Endothelial cell of umbilical vein (primary cell): ENCODE measurements at regions not wholly inside any gene's neighbourhood (a gene's known extent, or its start where the extent isn't known, plus 50 kb on each side); places are given as distances from the start of the nearest gene placed in this dataset.

Experiments used
- CTCF ChIP-seq, 2 donors: IDR thresholded peaks; 1 replicate in 1 of 2; 2 replicates in 1 of 2; pipeline ENCODE4 v1.5.1; 2011; ENCODE audit warnings: low read length in 2 of 2, mild to moderate bottlenecking in 2 of 2, moderate library complexity in 2 of 2, control low read depth in 1 of 2, inconsistent platforms in 1 of 2, low read depth in 1 of 2; ENCODE audit not compliant: insufficient read depth in 1 of 2; ENCODE audit errors: extremely low read depth in 1 of 2
- EZH2 ChIP-seq: IDR thresholded peaks from 2 replicates; pipeline ENCODE4 v1.6.1; 2012; ENCODE audit warnings: borderline replicate concordance, low read depth, mild to moderate bottlenecking, moderate library complexity, low read length, inconsistent platforms; ENCODE audit not compliant: severe bottlenecking
- GATA2 ChIP-seq: IDR thresholded peaks from 2 replicates; pipeline ENCODE4 v1.7.0; 2011; ENCODE audit warnings: low read depth, mild to moderate bottlenecking, moderate library complexity, mixed read lengths, low read length; ENCODE audit not compliant: insufficient read length, insufficient read depth
- JUN ChIP-seq: IDR thresholded peaks from 2 replicates; pipeline ENCODE4 v1.6.1; 2011; ENCODE audit warnings: borderline replicate concordance, low read depth; ENCODE audit not compliant: insufficient read length, insufficient read depth
- MAX ChIP-seq: IDR thresholded peaks from 2 replicates; pipeline ENCODE4 v1.6.1; 2011; ENCODE audit not compliant: insufficient read depth, insufficient read length
- MYC ChIP-seq: IDR thresholded peaks from one replicate; pipeline ENCODE4 v1.6.1; 2011; ENCODE audit warnings: mild to moderate bottlenecking, low read depth, low read length
- POLR2A ChIP-seq: IDR thresholded peaks from 2 replicates; pipeline ENCODE4 v1.6.1; 2012; ENCODE audit warnings: low read depth, mild to moderate bottlenecking, control low read depth, low read length
- POLR2AphosphoS5 ChIP-seq: IDR thresholded peaks from 2 replicates; pipeline ENCODE4 v1.6.1; 2012; ENCODE audit warnings: low read depth, mild to moderate bottlenecking, control low read depth, low read length, moderate library complexity; ENCODE audit not compliant: insufficient read depth

GRCh38 chr10:56104923-56105322 is 256.1 kb downstream of the ZWINT start:
- no peak for TF ChIP-seq MAX
- TF ChIP-seq POLR2A, result no peak
- TF ChIP-seq EZH2, result no peak
- TF ChIP-seq CTCF (IDR thresholded peaks at IDR 0.05; ENCODE audit: extremely low read depth in 1 of 2, insufficient read depth in 1 of 2, low read depth in 1 of 2, low read length in 2 of 2), result no peak
- TF ChIP-seq JUN, result no peak
- no peak for TF ChIP-seq MYC
- no peak for TF ChIP-seq POLR2AphosphoS5
- TF ChIP-seq GATA2, result no peak
